HEK293 (cell line): ENCODE measurements at regions not wholly inside any gene's neighbourhood (a gene's known extent, or its start where the extent isn't known, plus 50 kb on each side); places are given as distances from the start of the nearest gene placed in this dataset.

Experiments
- SCRT1 ChIP-seq: fragments of 450-650 bp; formaldehyde crosslinking; IDR thresholded peaks from 2 replicates; pipeline ENCODE4 v1.5.1; 2016; ENCODE audit warnings: missing biosample characterization, missing genetic modification characterization, borderline replicate concordance
- ZNF24 ChIP-seq: fragments of 450-650 bp; formaldehyde crosslinking; IDR thresholded peaks from 2 replicates; pipeline ENCODE4 v1.5.1; 2016; ENCODE audit warnings: missing biosample characterization, missing genetic modification characterization
- TF ChIP-seq, protein P1 (sequence below): fragments of 450-650 bp; formaldehyde crosslinking; IDR thresholded peaks from 2 replicates; pipeline ENCODE4 v1.5.1; 2016; ENCODE audit warnings: missing biosample characterization, missing genetic modification characterization

GRCh38 chr6:137654365-137654981, 160.3 kb upstream of the OLIG3 start:
- TF ChIP-seq, protein P1, sequence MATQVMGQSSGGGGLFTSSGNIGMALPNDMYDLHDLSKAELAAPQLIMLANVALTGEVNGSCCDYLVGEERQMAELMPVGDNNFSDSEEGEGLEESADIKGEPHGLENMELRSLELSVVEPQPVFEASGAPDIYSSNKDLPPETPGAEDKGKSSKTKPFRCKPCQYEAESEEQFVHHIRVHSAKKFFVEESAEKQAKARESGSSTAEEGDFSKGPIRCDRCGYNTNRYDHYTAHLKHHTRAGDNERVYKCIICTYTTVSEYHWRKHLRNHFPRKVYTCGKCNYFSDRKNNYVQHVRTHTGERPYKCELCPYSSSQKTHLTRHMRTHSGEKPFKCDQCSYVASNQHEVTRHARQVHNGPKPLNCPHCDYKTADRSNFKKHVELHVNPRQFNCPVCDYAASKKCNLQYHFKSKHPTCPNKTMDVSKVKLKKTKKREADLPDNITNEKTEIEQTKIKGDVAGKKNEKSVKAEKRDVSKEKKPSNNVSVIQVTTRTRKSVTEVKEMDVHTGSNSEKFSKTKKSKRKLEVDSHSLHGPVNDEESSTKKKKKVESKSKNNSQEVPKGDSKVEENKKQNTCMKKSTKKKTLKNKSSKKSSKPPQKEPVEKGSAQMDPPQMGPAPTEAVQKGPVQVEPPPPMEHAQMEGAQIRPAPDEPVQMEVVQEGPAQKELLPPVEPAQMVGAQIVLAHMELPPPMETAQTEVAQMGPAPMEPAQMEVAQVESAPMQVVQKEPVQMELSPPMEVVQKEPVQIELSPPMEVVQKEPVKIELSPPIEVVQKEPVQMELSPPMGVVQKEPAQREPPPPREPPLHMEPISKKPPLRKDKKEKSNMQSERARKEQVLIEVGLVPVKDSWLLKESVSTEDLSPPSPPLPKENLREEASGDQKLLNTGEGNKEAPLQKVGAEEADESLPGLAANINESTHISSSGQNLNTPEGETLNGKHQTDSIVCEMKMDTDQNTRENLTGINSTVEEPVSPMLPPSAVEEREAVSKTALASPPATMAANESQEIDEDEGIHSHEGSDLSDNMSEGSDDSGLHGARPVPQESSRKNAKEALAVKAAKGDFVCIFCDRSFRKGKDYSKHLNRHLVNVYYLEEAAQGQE (tag by site-specific recombination): no peak
- TF ChIP-seq ZNF24 (no peak), SCRT1 (tag by site-specific recombination) (no peak)
